ENCODE measurements at regions not wholly inside any gene's neighbourhood (a gene's known extent, or its start where the extent isn't known, plus 50 kb on each side); places are given as distances from the start of the nearest gene placed in this dataset.

GRCh38 chr5:115033861-115034260, 135.8 kb downstream of the TRIM36 start:
- TF ChIP-seq, protein P1, sequence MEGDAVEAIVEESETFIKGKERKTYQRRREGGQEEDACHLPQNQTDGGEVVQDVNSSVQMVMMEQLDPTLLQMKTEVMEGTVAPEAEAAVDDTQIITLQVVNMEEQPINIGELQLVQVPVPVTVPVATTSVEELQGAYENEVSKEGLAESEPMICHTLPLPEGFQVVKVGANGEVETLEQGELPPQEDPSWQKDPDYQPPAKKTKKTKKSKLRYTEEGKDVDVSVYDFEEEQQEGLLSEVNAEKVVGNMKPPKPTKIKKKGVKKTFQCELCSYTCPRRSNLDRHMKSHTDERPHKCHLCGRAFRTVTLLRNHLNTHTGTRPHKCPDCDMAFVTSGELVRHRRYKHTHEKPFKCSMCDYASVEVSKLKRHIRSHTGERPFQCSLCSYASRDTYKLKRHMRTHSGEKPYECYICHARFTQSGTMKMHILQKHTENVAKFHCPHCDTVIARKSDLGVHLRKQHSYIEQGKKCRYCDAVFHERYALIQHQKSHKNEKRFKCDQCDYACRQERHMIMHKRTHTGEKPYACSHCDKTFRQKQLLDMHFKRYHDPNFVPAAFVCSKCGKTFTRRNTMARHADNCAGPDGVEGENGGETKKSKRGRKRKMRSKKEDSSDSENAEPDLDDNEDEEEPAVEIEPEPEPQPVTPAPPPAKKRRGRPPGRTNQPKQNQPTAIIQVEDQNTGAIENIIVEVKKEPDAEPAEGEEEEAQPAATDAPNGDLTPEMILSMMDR (IDR thresholded peaks at IDR 0.05 in 2 of 3, conservative IDR thresholded peaks at IDR 0.05 in 1 of 3; ENCODE audit: control insufficient read depth in 2 of 3, extremely low read depth in 1 of 3, insufficient read depth in 1 of 3, low read depth in 3 of 3, low read length in 3 of 3), result peak; percentile 36 to 45 (median 42); a peak in 4 of 6 replicates
- TF ChIP-seq POLR2AphosphoS5 (IDR thresholded peaks at IDR 0.05; ENCODE audit: low read length) (no peak), TAF1 (IDR thresholded peaks at IDR 0.05; ENCODE audit: borderline replicate concordance, low read depth, low read length) (no peak), EED (IDR thresholded peaks at IDR 0.05; ENCODE audit: low read depth) (no peak), HDAC2 (IDR thresholded peaks at IDR 0.05) (no peak), NFYB (IDR thresholded peaks at IDR 0.05; ENCODE audit: insufficient read depth, low read depth, low read length) (no peak)
